Uterus (tissue), 2 donors: ENCODE measurements at regions not wholly inside any gene's neighbourhood (a gene's known extent, or its start where the extent isn't known, plus 50 kb on each side); places are given as distances from the start of the nearest gene placed in this dataset.

Source experiments
- POLR2A ChIP-seq, 2 donors: fragments of 450-650 bp; IDR thresholded peaks; one replicate each; pipeline ENCODE4 v1.6.1; 2016; ENCODE audit warnings: antibody characterized with exemption in 2 of 2, mild to moderate bottlenecking in 1 of 2, moderate library complexity in 1 of 2
- TF ChIP-seq, protein P1 (sequence below), 4 experiments: fragments of 200-600 bp in 2 of 4; fragments of 450-650 bp in 2 of 4; sonication (generic) in 2 of 4; IDR thresholded peaks; one replicate each; pipeline ENCODE4 v1.5.1; 2016 to 2019; ENCODE audit warnings: antibody characterized with exemption in 4 of 4, mild to moderate bottlenecking in 2 of 4, moderate library complexity in 1 of 4

DNA sequence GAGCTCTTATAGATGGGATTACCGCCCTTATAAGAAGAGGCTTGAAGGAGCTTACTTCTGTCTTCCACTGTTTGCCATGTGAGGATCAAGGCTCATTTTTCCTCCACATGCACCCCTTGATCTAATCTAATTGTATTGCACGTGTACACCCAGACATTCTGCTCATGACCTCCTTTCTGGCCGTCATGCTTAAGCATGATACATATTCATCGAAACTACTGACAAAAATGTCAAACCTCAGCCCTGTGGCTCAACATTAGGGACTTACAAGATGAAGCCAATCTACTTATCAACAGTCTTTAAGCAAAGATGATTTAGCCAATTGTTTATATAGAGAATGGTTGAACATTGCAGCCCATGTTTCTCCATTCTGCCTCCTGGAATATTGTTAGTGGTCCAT lies 127.6 kb downstream of the XCL2 start:
- TF ChIP-seq, protein P1, sequence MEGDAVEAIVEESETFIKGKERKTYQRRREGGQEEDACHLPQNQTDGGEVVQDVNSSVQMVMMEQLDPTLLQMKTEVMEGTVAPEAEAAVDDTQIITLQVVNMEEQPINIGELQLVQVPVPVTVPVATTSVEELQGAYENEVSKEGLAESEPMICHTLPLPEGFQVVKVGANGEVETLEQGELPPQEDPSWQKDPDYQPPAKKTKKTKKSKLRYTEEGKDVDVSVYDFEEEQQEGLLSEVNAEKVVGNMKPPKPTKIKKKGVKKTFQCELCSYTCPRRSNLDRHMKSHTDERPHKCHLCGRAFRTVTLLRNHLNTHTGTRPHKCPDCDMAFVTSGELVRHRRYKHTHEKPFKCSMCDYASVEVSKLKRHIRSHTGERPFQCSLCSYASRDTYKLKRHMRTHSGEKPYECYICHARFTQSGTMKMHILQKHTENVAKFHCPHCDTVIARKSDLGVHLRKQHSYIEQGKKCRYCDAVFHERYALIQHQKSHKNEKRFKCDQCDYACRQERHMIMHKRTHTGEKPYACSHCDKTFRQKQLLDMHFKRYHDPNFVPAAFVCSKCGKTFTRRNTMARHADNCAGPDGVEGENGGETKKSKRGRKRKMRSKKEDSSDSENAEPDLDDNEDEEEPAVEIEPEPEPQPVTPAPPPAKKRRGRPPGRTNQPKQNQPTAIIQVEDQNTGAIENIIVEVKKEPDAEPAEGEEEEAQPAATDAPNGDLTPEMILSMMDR (IDR thresholded peaks at IDR 0.05): no peak
- TF ChIP-seq POLR2A (IDR thresholded peaks at IDR 0.05): no peak
